ENCODE measurements at regions not wholly inside any gene's neighbourhood (a gene's known extent, or its start where the extent isn't known, plus 50 kb on each side); places are given as distances from the start of the nearest gene placed in this dataset.
A peak's percentile ranks its signal among the peaks of the same experiment; 100 is the strongest.

DNA sequence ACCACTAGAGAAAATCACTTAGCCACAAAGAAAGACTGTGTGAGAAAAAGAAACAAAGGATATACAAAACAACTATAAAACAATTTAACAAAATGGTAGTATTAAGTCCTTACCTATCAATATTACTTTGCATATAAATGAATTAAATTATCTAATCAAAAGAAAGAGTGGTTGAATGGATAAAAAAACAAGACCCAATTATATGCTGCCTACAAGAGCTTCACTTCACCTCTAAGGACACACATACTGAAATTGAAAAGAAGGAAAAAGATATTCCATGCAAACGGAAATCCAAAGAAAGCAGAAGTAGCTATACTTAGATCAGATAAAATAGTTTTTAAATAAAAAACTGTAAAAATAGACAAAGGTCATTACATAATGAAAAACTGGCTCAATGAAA, 134.9 kb upstream of the CCDC196 start:
- Mint-ChIP-seq H3K27me3 (no peaks in the 10 kb centered on the region), H3K36me3 (ENCODE audit: low read depth) (peaks cover 2% of the 10 kb centered on the region), H3K27ac (no peak overlapping the region), H3K4me1 (no peaks in the 10 kb centered on the region), H3K4me3 (no peak overlapping the region), H3K9me3 (ENCODE audit: low read depth) (peaks cover 19% of the 10 kb centered on the region)
- no peak for ATAC-seq
- intact Hi-C loops (cut with DNase I, micrococcal nuclease), result no loop called here
- ChIA-PET POLR2A (no interaction called here), CTCF (interaction anchor here (0.7 to 2.9 kb wide), 5 partner anchors 9 to 431 kb away, joined by 3 to 13 read pairs (median 4); no protein-coding TSS in a partner anchor)
- no peak for DNase-seq

DNA sequence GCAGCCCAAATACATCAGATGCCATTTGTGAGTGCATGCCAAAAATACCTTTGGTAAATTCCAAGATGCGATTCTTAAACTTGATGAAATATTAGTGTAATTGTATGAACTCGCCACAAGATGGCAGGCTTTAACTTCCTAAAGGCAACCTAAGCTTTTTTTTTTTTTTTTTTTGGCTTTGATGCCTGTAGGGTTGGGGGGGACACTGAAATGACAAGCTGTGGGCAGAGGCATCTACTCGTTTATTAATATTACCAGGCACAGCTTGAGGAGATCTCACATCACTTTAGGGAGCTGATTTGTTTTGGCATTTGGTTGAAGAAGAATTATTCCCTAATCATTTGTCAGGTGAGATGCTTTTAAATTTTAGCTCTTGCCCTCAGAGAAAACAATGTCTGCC, 126.7 kb upstream of the CCDC196 start:
- no peak overlapping the region for H3K4me3 Mint-ChIP-seq
- ChIA-PET POLR2A (no interaction called here), CTCF (interaction anchor here (0.5 to 6.4 kb wide), 32 partner anchors 8 to 1234 kb away, joined by 3 to 72 read pairs (median 3); partner anchors contain the start of gene GPHN)
- intact Hi-C loops (cut with DNase I, micrococcal nuclease), result loop anchor here (1.0 to 5.0 kb wide), 8 partner anchors 35 to 1213 kb away; no protein-coding TSS in a partner anchor
- no peaks in the 10 kb centered on the region for H3K4me1 Mint-ChIP-seq
- DNase-seq, result peak; percentile 23
- H3K27ac Mint-ChIP-seq, result no peak overlapping the region
- H3K9me3 Mint-ChIP-seq (ENCODE audit: low read depth), result no peaks in the 10 kb centered on the region
- no peaks in the 10 kb centered on the region for H3K36me3 Mint-ChIP-seq (ENCODE audit: low read depth)
- no peak for ATAC-seq
- H3K27me3 Mint-ChIP-seq, result no peaks in the 10 kb centered on the region

DNA sequence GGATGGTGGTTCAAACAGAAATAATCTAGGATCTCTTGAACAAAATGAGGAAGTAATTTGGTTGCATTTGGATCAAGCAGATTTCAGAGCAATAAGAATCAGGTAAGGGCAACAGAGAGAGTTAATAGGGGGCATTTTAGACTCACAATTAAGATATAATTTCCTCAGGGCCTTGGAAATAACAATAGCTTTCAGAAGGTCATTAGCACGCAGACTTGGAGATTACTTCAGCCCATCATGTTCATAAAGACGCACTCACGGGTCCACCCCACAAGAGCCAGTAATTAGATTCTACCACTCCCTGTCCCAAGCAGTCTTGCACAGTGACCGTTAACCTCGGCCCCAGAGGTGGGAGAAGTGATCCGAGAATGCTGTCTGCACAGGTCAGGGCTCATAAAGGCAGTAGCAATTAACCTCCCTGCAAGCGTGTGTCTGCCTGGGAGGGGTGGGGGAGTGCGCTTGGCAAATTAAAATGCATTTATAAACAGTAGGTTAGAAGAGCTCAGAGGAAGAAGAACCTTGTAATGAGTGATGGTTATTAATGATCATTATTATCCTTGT, 125.7 kb upstream of the CCDC196 start:
- no peaks in the 10 kb centered on the region for H3K4me1 Mint-ChIP-seq
- H3K9me3 Mint-ChIP-seq (ENCODE audit: low read depth), result no peaks in the 10 kb centered on the region
- no peaks in the 10 kb centered on the region for H3K36me3 Mint-ChIP-seq (ENCODE audit: low read depth)
- ChIA-PET POLR2A (no interaction called here), CTCF (interaction anchor here (0.7 to 6.4 kb wide), 19 partner anchors 8 to 1196 kb away, joined by 3 to 72 read pairs (median 4); partner anchors contain the start of gene GPHN)
- H3K27me3 Mint-ChIP-seq, result no peaks in the 10 kb centered on the region
- intact Hi-C loops (cut with DNase I, micrococcal nuclease), result loop anchor here in 1 of 2 experiments (5.0 kb wide), 1 partner anchor 757 kb away; no protein-coding TSS in a partner anchor
- DNase-seq (no peak), ATAC-seq (no peak)
- H3K4me3 Mint-ChIP-seq, result no peak overlapping the region
- no peak overlapping the region for H3K27ac Mint-ChIP-seq

DNA sequence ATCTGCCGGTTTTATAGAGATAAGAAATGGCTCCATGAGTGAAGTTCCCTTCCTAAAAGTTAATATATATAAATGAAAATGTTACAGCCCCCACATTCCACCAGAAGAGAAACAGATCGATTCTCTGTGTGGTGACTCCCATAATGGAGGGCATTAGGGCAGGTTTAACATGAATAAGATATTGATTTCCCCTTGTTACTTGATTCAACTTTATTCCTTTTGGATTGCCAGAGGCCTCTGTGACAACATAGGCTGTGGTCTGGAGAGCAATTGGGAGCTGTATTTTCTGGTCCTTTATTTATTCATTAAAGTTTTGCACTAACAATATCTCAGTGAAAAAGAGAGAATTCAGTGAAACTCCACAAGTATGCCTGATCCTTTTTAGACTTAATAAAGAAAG, 125.2 kb upstream of the CCDC196 start:
- ChIA-PET POLR2A (no interaction called here), CTCF (interaction anchor here (1.4 to 6.4 kb wide), 6 partner anchors 7 to 924 kb away, joined by 3 to 72 read pairs (median 17); no protein-coding TSS in a partner anchor)
- ATAC-seq, result no peak
- no peaks in the 10 kb centered on the region for H3K4me1 Mint-ChIP-seq
- intact Hi-C loops (cut with DNase I, micrococcal nuclease), result loop anchor here in 1 of 2 experiments (5.0 kb wide), 1 partner anchor 756 kb away; no protein-coding TSS in a partner anchor
- DNase-seq, result no peak
- no peak overlapping the region for H3K4me3 Mint-ChIP-seq
- no peak overlapping the region for H3K27ac Mint-ChIP-seq
- no peaks in the 10 kb centered on the region for H3K27me3 Mint-ChIP-seq
- no peaks in the 10 kb centered on the region for H3K9me3 Mint-ChIP-seq (ENCODE audit: low read depth)
- H3K36me3 Mint-ChIP-seq (ENCODE audit: low read depth), result no peaks in the 10 kb centered on the region

DNA sequence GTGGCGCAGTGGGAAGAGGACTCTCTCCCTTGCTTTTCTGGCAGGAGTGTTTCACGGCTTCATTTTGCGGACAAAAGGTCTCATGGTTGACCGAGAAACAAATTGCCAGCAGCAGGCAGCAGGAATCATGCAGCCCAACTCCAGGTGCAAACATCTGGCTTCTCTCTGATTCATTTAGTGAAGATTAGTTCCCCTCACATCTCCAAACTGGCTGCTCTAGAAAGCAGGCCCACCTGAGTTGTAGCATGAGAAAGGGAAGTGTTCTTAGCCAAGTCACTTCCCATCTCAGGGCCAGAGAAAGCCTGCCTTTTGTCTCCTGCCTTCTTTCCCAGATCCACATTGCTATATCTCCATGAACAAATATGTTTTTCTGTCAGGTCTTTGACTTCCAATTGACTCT, 120.8 kb upstream of the CCDC196 start:
- intact Hi-C loops (cut with DNase I, micrococcal nuclease), result no loop called here

DNA sequence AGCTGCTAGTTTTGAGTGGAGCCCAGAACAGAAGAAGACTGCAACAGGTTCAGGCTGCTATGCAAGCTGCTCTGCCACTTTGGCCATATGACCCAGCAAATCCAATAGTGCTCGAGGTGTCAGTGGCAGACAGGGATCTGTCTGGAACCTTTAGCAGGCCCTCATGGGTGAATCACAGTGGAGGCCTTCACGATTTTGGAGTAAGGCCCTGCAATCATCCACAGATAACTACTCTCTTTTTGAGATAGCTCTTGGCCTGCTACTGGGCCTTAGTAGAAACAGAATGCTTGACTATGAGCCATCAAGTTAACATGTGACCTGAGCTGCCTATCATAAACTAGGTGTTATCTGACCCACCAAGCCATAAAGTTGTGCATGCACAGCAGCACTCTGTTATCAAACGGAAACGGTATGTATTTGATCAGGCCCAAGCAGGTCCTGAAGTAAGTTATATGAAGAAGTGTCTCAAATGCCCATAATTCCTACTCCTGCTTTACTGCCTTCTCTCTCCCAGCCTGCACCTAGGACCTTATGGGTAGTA, 116.9 kb upstream of the CCDC196 start:
- POLR2A ChIA-PET, result no interaction called here
- no peak overlapping the region for H3K27ac Mint-ChIP-seq

More for the DNA sequence above, 120.8 kb upstream of the CCDC196 start:
- DNase-seq (no peak), ATAC-seq (no peak)
- ChIA-PET POLR2A (no interaction called here), CTCF (no interaction called here)
- H3K36me3 Mint-ChIP-seq (ENCODE audit: low read depth), result no peaks in the 10 kb centered on the region
- H3K9me3 Mint-ChIP-seq (ENCODE audit: low read depth), result no peaks in the 10 kb centered on the region
- H3K27me3 Mint-ChIP-seq, result no peaks in the 10 kb centered on the region
- no peak overlapping the region for H3K4me3 Mint-ChIP-seq
- no peak overlapping the region for H3K27ac Mint-ChIP-seq
- no peaks in the 10 kb centered on the region for H3K4me1 Mint-ChIP-seq

DNA sequence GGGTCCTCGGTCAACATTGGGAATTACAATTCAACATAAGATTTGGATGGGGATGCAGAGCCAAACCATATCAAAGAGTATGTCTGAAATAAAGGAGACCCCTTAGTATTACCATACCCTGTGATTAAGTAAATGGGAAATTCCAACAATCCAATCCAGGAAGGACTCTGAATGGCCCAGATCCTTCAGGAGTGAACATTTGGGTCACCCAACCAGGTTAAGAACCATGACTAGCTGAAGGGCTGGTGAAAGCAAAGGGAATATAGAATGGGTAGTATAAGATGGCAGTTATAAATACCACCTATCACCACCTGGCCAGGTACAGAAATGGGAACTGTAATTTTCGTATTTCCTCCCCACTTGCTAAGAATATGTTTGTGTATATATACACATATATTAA, 114.4 kb upstream of the CCDC196 start:
- Mint-ChIP-seq H3K36me3 (ENCODE audit: low read depth) (no peaks in the 10 kb centered on the region), H3K9me3 (ENCODE audit: low read depth) (no peaks in the 10 kb centered on the region), H3K27ac (no peak overlapping the region), H3K4me1 (no peaks in the 10 kb centered on the region), H3K4me3 (no peak overlapping the region), H3K27me3 (no peaks in the 10 kb centered on the region)
- ChIA-PET CTCF (no interaction called here), POLR2A (no interaction called here)
- DNase-seq (no peak), ATAC-seq (no peak)
- intact Hi-C loops (cut with DNase I, micrococcal nuclease), result no loop called here

More for the DNA sequence above, 116.9 kb upstream of the CCDC196 start:
- Mint-ChIP-seq H3K27me3 (no peaks in the 10 kb centered on the region), H3K4me1 (no peaks in the 10 kb centered on the region), H3K36me3 (ENCODE audit: low read depth) (no peaks in the 10 kb centered on the region), H3K4me3 (no peak overlapping the region), H3K9me3 (ENCODE audit: low read depth) (no peaks in the 10 kb centered on the region)
- no peak for ATAC-seq
- CTCF ChIA-PET, result interaction anchor here (1.4 to 3.0 kb wide), 2 partner anchors 10 to 13 kb away, joined by 5 to 22 read pairs; no protein-coding TSS in a partner anchor
- intact Hi-C loops (cut with DNase I, micrococcal nuclease), result no loop called here
- no peak for DNase-seq

DNA sequence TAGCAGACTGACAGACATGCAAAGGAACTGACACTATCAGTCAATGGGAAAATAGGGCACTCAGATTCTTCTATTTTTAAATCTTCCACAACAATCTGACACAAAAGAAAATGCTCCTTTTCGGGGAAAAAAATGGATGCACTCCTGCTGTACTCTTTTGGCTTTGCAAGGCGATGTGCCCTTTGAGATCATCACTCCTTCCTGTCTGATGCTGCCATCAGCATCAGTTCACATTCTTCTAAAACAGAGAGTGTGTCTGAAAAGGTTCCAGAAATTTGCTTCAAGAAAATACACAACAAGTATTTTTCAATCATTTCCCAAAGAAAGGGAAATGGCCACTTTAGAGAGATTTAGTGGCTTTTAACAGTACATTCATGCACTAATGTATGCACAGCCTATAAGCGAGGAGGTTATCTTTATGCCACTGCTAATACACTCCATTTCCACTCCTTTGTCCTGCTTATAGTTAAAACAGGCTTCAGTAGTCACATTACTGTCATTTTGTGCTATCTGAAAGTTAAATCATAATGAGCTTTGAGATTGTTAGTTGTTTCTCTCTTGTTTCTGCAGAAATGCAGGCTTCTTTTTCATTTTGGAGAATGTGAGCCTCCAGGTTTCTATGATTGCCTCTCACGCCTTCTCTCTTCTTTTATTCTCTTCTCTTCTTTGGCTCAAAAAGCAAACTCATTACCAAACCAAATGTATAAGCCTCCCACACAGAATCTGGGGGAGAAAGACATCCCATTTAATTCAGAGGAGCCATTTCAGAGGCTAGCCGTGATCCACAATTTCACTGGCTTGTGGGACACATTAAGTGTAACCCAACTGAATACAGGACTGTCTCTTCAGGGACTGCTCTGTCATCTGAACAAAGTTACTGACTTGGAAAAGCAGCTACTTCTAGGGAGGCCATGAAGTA, 110.9 kb upstream of the CCDC196 start:
- H3K36me3 Mint-ChIP-seq (ENCODE audit: low read depth), result no peaks in the 10 kb centered on the region

DNA sequence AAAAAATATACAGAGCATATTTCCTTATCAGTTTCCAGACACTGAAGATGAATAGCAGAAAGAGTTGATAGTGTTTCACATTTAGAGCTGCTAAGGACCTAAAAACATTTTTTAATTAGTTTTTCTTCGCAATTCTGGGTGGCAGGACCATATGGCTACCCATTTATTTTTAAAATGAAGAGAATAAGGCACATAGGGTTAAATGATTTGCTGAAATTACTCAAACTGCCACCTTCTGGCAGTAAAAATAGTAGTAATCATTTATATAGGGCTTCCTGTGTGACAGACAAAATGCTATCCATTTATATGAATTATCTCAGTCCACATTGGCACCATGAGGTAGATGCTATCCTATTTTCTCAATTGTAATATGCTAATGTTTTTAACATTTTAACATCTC, 108.6 kb upstream of the CCDC196 start:
- Mint-ChIP-seq H3K4me1 (no peaks in the 10 kb centered on the region), H3K27me3 (no peaks in the 10 kb centered on the region), H3K36me3 (ENCODE audit: low read depth) (no peaks in the 10 kb centered on the region), H3K4me3 (no peak overlapping the region), H3K27ac (no peak overlapping the region), H3K9me3 (ENCODE audit: low read depth) (no peaks in the 10 kb centered on the region)
- intact Hi-C loops (cut with DNase I, micrococcal nuclease), result no loop called here
- ATAC-seq (no peak), DNase-seq (no peak)
- CTCF ChIA-PET, result interaction anchor here (1.2 kb wide), 1 partner anchor 17 kb away, joined by 3 read pairs; no protein-coding TSS in a partner anchor
- POLR2A ChIA-PET, result no interaction called here

More for the DNA sequence above, 110.9 kb upstream of the CCDC196 start:
- ChIA-PET CTCF (no interaction called here), POLR2A (no interaction called here)
- Mint-ChIP-seq H3K27ac (no peak overlapping the region), H3K9me3 (ENCODE audit: low read depth) (no peaks in the 10 kb centered on the region), H3K4me3 (no peak overlapping the region), H3K4me1 (no peaks in the 10 kb centered on the region), H3K27me3 (no peaks in the 10 kb centered on the region)
- ATAC-seq (no peak), DNase-seq (no peak)
- intact Hi-C loops (cut with DNase I, micrococcal nuclease), result no loop called here

DNA sequence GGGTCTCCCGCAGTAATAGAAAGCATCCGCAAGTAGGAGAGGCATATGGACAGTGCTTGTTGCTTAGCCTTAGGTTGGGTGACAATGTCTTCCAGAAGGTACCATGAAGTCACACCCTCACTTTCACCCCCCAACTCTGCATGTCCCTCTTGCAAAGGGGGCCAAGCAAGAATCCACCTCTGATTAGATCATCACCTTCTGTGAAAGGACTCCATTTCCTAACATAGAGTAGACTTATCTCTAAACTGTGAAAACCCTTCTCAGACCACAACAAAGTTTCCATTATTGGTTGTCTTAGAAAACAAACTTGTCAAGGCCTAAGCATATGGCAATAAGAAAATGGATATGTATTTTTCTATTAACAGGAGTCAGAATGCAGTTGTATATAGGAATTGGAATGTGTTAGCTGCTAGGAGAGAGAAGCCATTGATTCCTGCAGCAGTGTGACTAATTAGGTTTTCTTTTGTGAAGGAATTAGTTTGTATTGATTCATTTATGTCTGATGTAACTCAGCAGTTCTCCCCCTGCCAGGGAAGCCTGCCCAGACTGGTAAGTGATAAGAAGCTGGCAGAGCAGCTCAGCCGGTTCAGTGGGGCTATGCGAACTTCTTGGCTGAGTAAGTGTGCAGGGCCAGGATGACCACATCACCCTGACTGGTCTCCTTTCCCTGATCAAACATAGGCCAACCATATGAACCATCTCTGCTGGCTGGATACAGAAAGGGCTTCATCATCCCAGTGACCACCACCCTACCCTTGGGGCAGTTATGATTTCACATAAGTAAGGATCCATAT, 107.3 kb upstream of the CCDC196 start:
- CTCF ChIA-PET, result no interaction called here
- no peaks in the 10 kb centered on the region for H3K27me3 Mint-ChIP-seq
- H3K9me3 Mint-ChIP-seq (ENCODE audit: low read depth), result no peaks in the 10 kb centered on the region
- H3K36me3 Mint-ChIP-seq (ENCODE audit: low read depth), result no peaks in the 10 kb centered on the region
- no peak for ATAC-seq
- intact Hi-C loops (cut with DNase I, micrococcal nuclease), result no loop called here
- no peak for DNase-seq
- no peaks in the 10 kb centered on the region for H3K4me1 Mint-ChIP-seq
- POLR2A ChIA-PET, result no interaction called here
- H3K27ac Mint-ChIP-seq, result no peak overlapping the region
- H3K4me3 Mint-ChIP-seq, result no peak overlapping the region

DNA sequence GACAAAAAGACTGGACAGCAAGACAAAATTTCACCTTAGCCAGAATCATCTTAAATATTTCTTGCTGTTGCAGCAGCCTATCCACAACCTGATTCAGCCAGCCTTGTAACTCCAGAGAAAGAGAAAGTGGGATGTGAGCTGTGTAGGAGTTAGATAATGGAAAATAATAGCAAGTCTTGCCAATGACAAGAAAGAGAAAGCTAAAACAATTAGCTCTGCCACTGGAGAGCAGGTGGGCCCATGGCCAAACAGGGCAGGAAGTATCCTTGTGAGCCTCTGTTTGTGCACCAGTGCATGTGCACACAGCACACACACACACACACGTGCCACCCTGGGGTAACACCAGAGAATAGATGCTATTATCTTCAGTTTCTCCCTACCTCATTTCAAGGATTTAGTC, 106.0 kb upstream of the CCDC196 start:
- Mint-ChIP-seq H3K36me3 (ENCODE audit: low read depth) (no peaks in the 10 kb centered on the region), H3K9me3 (ENCODE audit: low read depth) (no peaks in the 10 kb centered on the region), H3K4me1 (no peaks in the 10 kb centered on the region), H3K27me3 (no peaks in the 10 kb centered on the region), H3K27ac (no peak overlapping the region), H3K4me3 (no peak overlapping the region)
- ATAC-seq (no peak), DNase-seq (no peak)
- ChIA-PET POLR2A (no interaction called here), CTCF (no interaction called here)
- intact Hi-C loops (cut with DNase I, micrococcal nuclease), result no loop called here
